GM19240 (cell line): ENCODE measurements at regions not wholly inside any gene's neighbourhood (a gene's known extent, or its start where the extent isn't known, plus 50 kb on each side); places are given as distances from the start of the nearest gene placed in this dataset.

Source experiments
- DNase-seq: peaks from one replicate; pipeline ENCODE4 v3.0.0; 2011; ENCODE audit warnings: low spot score; ENCODE audit not compliant: insufficient read length

- DNase-seq: no peak
Observed at GRCh38 chr2:173763641-173764040, 201.5 kb downstream of the SP3 start.

- DNase-seq: no peak
Observed at GRCh38 chr2:173764094-173764493, 201.1 kb downstream of the SP3 start.

GRCh38 chr2:173766537-173767289 lies 198.5 kb downstream of the SP3 start:
- no peak for DNase-seq

- DNase-seq: no peak
Observed at GRCh38 chr2:173770947-173771678, 194.1 kb downstream of the SP3 start.

- DNase-seq: no peak
Observed at GRCh38 chr2:173772205-173772604, 193.0 kb downstream of the SP3 start.

- DNase-seq: no peak
Observed at GRCh38 chr2:173773076-173773475, 192.1 kb downstream of the SP3 start.

GRCh38 chr2:173775440-173775839 lies 189.7 kb downstream of the SP3 start:
- DNase-seq: no peak

- no peak for DNase-seq
Observed at GRCh38 chr2:173782681-173783080, 182.5 kb downstream of the SP3 start.

- DNase-seq: no peak
Observed at GRCh38 chr2:173783382-173783781, 181.8 kb downstream of the SP3 start.

- DNase-seq: no peak
Observed at GRCh38 chr2:173785813-173786212, 179.4 kb downstream of the SP3 start.

- DNase-seq: no peak
Observed at GRCh38 chr2:173791502-173791901, 173.7 kb downstream of the SP3 start.

- no peak for DNase-seq
Observed at GRCh38 chr2:173792166-173792565, 173.0 kb downstream of the SP3 start.

GRCh38 chr2:173792741-173793140 lies 172.4 kb downstream of the SP3 start:
- DNase-seq: no peak

- no peak for DNase-seq
Observed at GRCh38 chr2:173793709-173794565, 171.2 kb downstream of the SP3 start.

GRCh38 chr2:173797586-173798263 lies 167.4 kb downstream of the SP3 start:
- DNase-seq: no peak

GRCh38 chr2:173802518-173802917 lies 162.7 kb downstream of the SP3 start:
- DNase-seq: no peak

- no peak for DNase-seq
Observed at GRCh38 chr2:173803449-173803848, 161.7 kb downstream of the SP3 start.

- no peak for DNase-seq
Observed at GRCh38 chr2:173806761-173807160, 158.4 kb downstream of the SP3 start.

GRCh38 chr2:173808718-173809117 lies 156.5 kb downstream of the SP3 start:
- no peak for DNase-seq

- DNase-seq: no peak
Observed at GRCh38 chr2:173812321-173812720, 152.9 kb downstream of the SP3 start.

GRCh38 chr2:173814306-173814705 lies 150.9 kb downstream of the SP3 start:
- DNase-seq: no peak
